CD4-positive, alpha-beta T cell (primary cell): ENCODE measurements at regions not wholly inside any gene's neighbourhood (a gene's known extent, or its start where the extent isn't known, plus 50 kb on each side); places are given as distances from the start of the nearest gene placed in this dataset.
"Not testable (repeated sequence)": the region's sequence is repeated elsewhere in the genome, so short reads cannot be mapped to it uniquely, and the experiment has no call there.

ENCODE experiments used
- ATAC-seq: fragments of 200-7000 bp; cut with Tn5 transposase; one replicate; pipeline ENCODE4 v1.10.0; 2022; ENCODE audit warnings: mild to moderate bottlenecking; ENCODE audit not compliant: poor library complexity
- CTCF ChIA-PET: fragments of 350-600 bp; sonication (Branson Sonifier 250); formaldehyde crosslinking; loops from one replicate; lab custom pipeline; 2021; ENCODE audit warnings: antibody characterized with exemption, inconsistent platforms; lab: Charles Lee
- POLR2A ChIA-PET: fragments of 350-600 bp; sonication (Branson Sonifier 250); formaldehyde crosslinking; loops from one replicate; lab custom pipeline; 2021; ENCODE audit warnings: antibody characterized with exemption, inconsistent platforms; lab: Charles Lee
- DNase-seq, 14 experiments: peaks; one replicate each; pipeline ENCODE4 v3.0.0-alpha.2; 2013 to 2020; ENCODE audit warnings: mixed read lengths in 2 of 14
- H3K27ac ChIP-seq, 2 donors: one replicate each; pipeline versions ENCODE4 v1.5.1 to v1.7.0; 2013; ENCODE audit warnings: low read length in 2 of 2, low read depth in 1 of 2, mild to moderate bottlenecking in 1 of 2
- H3K27me3 ChIP-seq, 2 experiments: 1 replicate in 1 of 2; 2 replicates in 1 of 2; pipeline versions ENCODE4 v1.6.1 to v1.7.0; 2013; ENCODE audit warnings: low read length in 2 of 2, control low read depth in 1 of 2, mild to moderate bottlenecking in 1 of 2, moderate library complexity in 1 of 2; ENCODE audit not compliant: insufficient read depth in 2 of 2, control insufficient read depth in 1 of 2
- H3K36me3 ChIP-seq: one replicate; pipeline ENCODE4 v1.6.1; 2013; ENCODE audit warnings: low read length, control low read depth; ENCODE audit not compliant: insufficient read depth
- H3K4me1 ChIP-seq: one replicate; pipeline ENCODE4 v1.6.1; 2013; ENCODE audit warnings: low read length, control low read depth; ENCODE audit not compliant: insufficient read depth
- H3K4me3 ChIP-seq: one replicate; pipeline ENCODE4 v1.5.1; 2013; ENCODE audit warnings: mild to moderate bottlenecking, low read length, moderate library complexity
- H3K9me3 ChIP-seq, 2 experiments: 1 replicate in 1 of 2; 2 replicates in 1 of 2; pipeline versions ENCODE4 v1.6.1 to v1.7.0; 2013; ENCODE audit warnings: low read length in 2 of 2, mild to moderate bottlenecking in 2 of 2, control low read depth in 1 of 2, moderate library complexity in 1 of 2; ENCODE audit not compliant: control insufficient read depth in 1 of 2, insufficient read depth in 1 of 2
- H3K27ac Mint-ChIP-seq: one replicate; pipeline ENCODE4 v1.8.0; 2020; ENCODE audit warnings: mixed read lengths
- H3K27me3 Mint-ChIP-seq: one replicate; pipeline ENCODE4 v1.8.0; 2021; ENCODE audit warnings: mixed read lengths
- H3K36me3 Mint-ChIP-seq: one replicate; pipeline ENCODE4 v1.8.0; 2021; ENCODE audit warnings: low read depth, mixed read lengths
- H3K4me1 Mint-ChIP-seq: one replicate; pipeline ENCODE4 v1.8.0; 2021; ENCODE audit warnings: low read depth, mixed read lengths
- H3K4me3 Mint-ChIP-seq: one replicate; pipeline ENCODE4 v1.8.0; 2020; ENCODE audit warnings: mild to moderate bottlenecking, mixed read lengths
- H3K9me3 Mint-ChIP-seq: one replicate; pipeline ENCODE4 v1.8.0; 2020; ENCODE audit warnings: mixed read lengths
- intact Hi-C, 2 experiments: fragments of 100-400 bp; cut with DNase I in 1 of 2; cut with micrococcal nuclease in 1 of 2; formaldehyde crosslinking; loops; one replicate each; pipeline versions ENCODE4 v1.15.1 to v1.9.0; 2023 to 2025; cut with DNase I, micrococcal nuclease
- TF ChIP-seq, protein P1 (sequence below): fragments of 200-600 bp; IDR thresholded peaks from one replicate; pipeline ENCODE4 v1.8.0; 2022; ENCODE audit warnings: antibody characterized with exemption, mild to moderate bottlenecking

DNA sequence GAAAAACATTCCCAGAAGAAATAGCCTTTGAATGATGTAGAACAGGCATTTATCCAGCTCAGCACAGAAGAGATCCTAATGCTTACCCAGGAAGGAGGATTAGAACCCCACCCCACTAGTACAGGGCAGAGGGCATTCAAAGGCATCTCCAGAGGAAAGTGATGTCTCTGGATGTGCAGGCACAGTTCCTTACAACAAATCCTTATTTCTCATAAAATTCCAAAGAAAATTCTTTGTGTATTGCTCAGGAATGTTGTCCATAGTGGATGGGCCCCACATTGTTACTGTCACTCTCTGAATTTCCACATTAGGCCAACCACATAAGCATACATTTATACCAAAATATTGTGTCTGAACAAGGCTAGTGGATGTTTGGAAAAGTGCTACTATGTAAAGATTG lies 243.0 kb downstream of the ADRA2A start:
- CTCF ChIA-PET: no interaction called here
- Histone ChIP-seq H3K27ac (no peak overlapping the region), H3K27me3 (peaks cover 2 to 15% of the 10 kb centered on the region in 2 experiments), H3K36me3 (no peaks in the 10 kb centered on the region), H3K4me3 (no peak overlapping the region), H3K9me3 (no peaks in the 10 kb centered on the region), H3K4me1 (no peaks in the 10 kb centered on the region)
- Mint-ChIP-seq H3K27ac (no peak overlapping the region), H3K9me3 (no peaks in the 10 kb centered on the region), H3K36me3 (no peaks in the 10 kb centered on the region), H3K4me1 (no peaks in the 10 kb centered on the region), H3K4me3 (no peak overlapping the region), H3K27me3 (peaks cover 54% of the 10 kb centered on the region)
- ATAC-seq (no peak), DNase-seq (no peak)
- POLR2A ChIA-PET: no interaction called here
- TF ChIP-seq, protein P1, sequence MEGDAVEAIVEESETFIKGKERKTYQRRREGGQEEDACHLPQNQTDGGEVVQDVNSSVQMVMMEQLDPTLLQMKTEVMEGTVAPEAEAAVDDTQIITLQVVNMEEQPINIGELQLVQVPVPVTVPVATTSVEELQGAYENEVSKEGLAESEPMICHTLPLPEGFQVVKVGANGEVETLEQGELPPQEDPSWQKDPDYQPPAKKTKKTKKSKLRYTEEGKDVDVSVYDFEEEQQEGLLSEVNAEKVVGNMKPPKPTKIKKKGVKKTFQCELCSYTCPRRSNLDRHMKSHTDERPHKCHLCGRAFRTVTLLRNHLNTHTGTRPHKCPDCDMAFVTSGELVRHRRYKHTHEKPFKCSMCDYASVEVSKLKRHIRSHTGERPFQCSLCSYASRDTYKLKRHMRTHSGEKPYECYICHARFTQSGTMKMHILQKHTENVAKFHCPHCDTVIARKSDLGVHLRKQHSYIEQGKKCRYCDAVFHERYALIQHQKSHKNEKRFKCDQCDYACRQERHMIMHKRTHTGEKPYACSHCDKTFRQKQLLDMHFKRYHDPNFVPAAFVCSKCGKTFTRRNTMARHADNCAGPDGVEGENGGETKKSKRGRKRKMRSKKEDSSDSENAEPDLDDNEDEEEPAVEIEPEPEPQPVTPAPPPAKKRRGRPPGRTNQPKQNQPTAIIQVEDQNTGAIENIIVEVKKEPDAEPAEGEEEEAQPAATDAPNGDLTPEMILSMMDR: no peak
- intact Hi-C loops: no loop called here

DNA sequence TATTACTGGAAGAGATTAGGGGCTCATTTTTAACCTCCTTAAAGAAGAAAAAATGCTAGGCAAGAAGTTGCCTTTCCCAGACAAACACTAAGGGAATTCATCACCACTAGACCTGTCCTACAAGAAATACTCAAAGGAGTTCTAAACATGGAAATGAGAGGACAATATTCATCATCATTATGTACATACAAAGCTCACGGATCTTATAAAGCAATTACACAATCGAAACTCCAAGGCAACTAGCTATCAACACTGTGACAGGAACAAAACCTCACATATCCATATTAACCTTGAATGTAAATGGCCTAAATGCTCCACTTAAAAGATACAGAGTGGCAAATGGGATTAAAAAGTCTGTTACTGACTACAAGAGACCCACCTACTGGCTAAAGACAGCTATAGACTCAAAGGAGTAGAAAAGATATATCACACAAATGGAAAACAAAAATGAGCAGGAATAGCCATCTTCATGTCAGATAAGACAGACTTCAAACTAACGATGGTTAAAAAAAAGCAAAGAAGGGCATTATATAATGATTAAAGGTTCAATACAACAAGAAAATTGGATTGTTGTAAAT lies 246.6 kb downstream of the ADRA2A start:
- Mint-ChIP-seq H3K9me3 (peaks cover 2% of the 10 kb centered on the region), H3K36me3 (no peaks in the 10 kb centered on the region), H3K27ac (no peak overlapping the region), H3K4me1 (no peaks in the 10 kb centered on the region), H3K27me3 (peaks cover 46% of the 10 kb centered on the region), H3K4me3 (no peak overlapping the region)
- H3K27ac ChIP-seq: no peak overlapping the region
- TF ChIP-seq, protein P1: no peak
- H3K4me3 ChIP-seq: no peak overlapping the region
- peaks cover 2 to 15% of the 10 kb centered on the region in 2 experiments for H3K27me3 ChIP-seq
- ATAC-seq: no peak
- CTCF ChIA-PET: no interaction called here
- POLR2A ChIA-PET: no interaction called here
- no peaks in the 10 kb centered on the region for H3K36me3 ChIP-seq
- no peak for DNase-seq
- intact Hi-C loops: no loop called here
- no peaks in the 10 kb centered on the region for H3K4me1 ChIP-seq
- H3K9me3 ChIP-seq: no peaks in the 10 kb centered on the region

GRCh38 chr10:111332174-111332573 lies 255.3 kb downstream of the ADRA2A start:
- H3K4me1 Mint-ChIP-seq, H3K27me3 ChIP-seq, H3K9me3 ChIP-seq, H3K36me3 Mint-ChIP-seq, H3K4me3 Mint-ChIP-seq, ATAC-seq, DNase-seq, H3K27me3 Mint-ChIP-seq, H3K36me3 ChIP-seq, intact Hi-C loops, H3K27ac ChIP-seq, POLR2A ChIA-PET, H3K27ac Mint-ChIP-seq, CTCF ChIA-PET, H3K9me3 Mint-ChIP-seq, H3K4me1 ChIP-seq, H3K4me3 ChIP-seq: not testable (repeated sequence)

DNA sequence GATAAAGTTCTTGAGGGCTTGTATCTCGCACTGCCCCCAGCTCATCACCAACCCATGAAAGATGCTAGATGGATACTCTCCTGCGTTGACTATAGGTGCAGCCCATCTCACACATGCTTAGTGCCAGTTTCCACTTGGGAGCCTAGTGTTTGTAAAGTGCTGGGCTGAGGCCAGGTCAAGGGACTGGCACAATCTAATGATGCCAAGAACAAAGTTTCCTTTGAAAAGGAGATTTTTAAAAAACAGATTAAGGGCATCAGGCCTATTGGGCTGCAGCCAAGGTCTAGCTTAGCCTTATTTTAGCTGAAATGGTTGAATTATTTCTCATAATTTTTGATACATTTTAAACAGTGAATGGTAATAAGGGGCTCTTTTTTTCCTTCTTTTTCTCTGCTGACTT lies 259.0 kb downstream of the ADRA2A start:
- no peak for ATAC-seq
- Histone ChIP-seq H3K27ac (no peak overlapping the region), H3K27me3 (peaks cover 0 to 5% of the 10 kb centered on the region in 2 experiments), H3K4me1 (no peaks in the 10 kb centered on the region), H3K36me3 (no peaks in the 10 kb centered on the region), H3K4me3 (no peak overlapping the region), H3K9me3 (peaks cover 3 to 5% of the 10 kb centered on the region in 2 experiments)
- ChIA-PET CTCF (no interaction called here), POLR2A (no interaction called here)
- intact Hi-C loops: no loop called here
- H3K4me1 Mint-ChIP-seq: no peaks in the 10 kb centered on the region
- H3K4me3 Mint-ChIP-seq: no peak overlapping the region
- TF ChIP-seq, protein P1: no peak
- no peaks in the 10 kb centered on the region for H3K36me3 Mint-ChIP-seq
- H3K9me3 Mint-ChIP-seq: peaks cover 13% of the 10 kb centered on the region
- H3K27me3 Mint-ChIP-seq: peaks cover 9% of the 10 kb centered on the region
- DNase-seq: no peak
- H3K27ac Mint-ChIP-seq: no peak overlapping the region
